Loucy (cell line): ENCODE measurements at regions not wholly inside any gene's neighbourhood (a gene's known extent, or its start where the extent isn't known, plus 50 kb on each side); places are given as distances from the start of the nearest gene placed in this dataset.

Source experiments
- CTCF ChIP-seq: fragments of 200-600 bp; sonication (generic); conservative IDR thresholded peaks from 2 replicates; pipeline ENCODE4 v1.5.1; 2014; ENCODE audit warnings: mild to moderate bottlenecking, antibody characterized with exemption, low read length
- EZH2phosphoT487 ChIP-seq: fragments of 200-600 bp; IDR thresholded peaks from 2 replicates; pipeline ENCODE4 v1.6.1; 2018; ENCODE audit warnings: antibody characterized with exemption, mild to moderate bottlenecking, moderate library complexity, borderline replicate concordance

- TF ChIP-seq CTCF (no peak), EZH2phosphoT487 (no peak)
Measured at GRCh38 chr13:73482556-73482955, 423.8 kb downstream of the KLF5 start.
